RCC 7860 (cell line): ENCODE measurements at regions not wholly inside any gene's neighbourhood (a gene's known extent, or its start where the extent isn't known, plus 50 kb on each side); places are given as distances from the start of the nearest gene placed in this dataset.
A peak's percentile ranks its signal among the peaks of the same experiment; 100 is the strongest.

ENCODE experiments used
- DNase-seq: peaks from one replicate; pipeline ENCODE4 v3.0.0-alpha.2; 2015; ENCODE audit warnings: low spot score
- FAIRE-seq: peaks from 2 replicates; lab custom pipeline; 2012; peaks lifted over from hg19 to GRCh38; lab: Jason Lieb, UNC

DNA sequence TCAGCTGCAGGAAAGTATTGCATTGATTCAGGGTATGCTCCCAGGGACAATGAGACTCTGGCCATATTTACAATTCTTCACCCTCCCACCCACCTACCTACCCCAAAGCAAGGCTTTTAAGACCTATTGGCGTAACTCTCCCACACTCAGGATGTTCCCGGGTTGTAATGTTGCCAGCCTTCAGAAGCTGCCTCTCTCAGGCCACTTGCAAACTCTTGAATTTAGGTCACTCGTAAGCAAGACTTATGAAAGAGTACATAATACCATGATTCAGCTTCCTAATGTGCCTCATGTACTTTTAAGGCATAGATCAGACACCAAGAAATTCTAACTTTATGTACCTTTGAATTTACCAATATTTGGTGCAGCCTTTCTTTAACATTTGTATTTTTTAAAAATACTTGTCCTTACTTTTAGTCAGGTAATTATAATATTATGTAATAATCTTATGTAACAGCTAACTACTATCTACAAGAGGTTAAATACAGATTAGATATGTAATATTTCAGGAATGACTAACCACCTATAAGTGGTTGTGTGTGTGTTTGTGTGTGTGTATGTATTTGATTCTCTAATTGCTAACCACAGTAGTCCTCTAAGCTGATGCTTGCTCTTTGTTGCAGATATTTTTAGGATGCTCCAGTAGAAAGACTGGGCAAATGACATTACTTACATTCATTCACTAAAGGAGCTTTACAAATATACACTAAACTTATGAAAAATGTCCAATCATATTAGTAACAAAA, 630.5 kb upstream of the MEF2C start:
- FAIRE-seq: no peak

DNA sequence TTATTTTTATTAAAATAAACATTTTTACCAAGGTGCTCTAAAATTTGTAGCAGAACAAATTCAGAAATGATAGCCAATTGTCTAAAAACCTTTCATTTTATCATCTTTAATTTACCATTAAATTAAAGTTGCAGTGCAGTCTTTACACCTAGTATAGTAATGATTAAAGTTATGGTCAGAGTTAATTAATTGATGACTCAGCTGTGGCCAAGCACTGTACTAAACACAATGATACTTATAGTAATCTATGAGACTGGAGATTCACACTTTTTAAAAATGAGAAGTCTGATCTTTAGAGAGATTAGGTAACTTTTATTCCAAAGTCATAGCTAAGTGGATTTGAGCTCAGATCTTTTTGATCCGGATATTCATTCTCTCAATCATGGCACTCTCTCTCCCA, 621.1 kb upstream of the MEF2C start:
- DNase-seq (no peak), FAIRE-seq (no peak)

More for the DNA sequence above, 630.5 kb upstream of the MEF2C start:
- no peak for DNase-seq

DNA sequence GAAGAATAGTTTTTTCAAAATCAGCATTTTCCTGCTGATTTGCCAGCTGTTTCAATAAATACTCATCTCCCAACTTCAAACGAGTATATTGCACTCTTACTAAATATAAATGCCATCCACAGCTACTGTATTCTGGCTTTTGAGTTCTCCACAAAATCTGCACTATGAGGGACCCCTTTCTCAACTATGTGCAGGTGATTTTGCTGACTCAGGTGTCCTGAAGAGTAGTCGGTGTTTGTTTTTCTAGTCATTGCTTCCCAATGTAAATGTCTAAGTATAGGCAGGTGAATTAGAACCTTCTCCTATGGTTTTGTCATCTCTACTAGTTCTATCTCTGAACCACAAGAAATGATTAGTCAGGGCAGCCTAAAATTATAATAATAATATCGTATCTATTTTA, 616.8 kb upstream of the MEF2C start:
- DNase-seq (no peak), FAIRE-seq (no peak)

DNA sequence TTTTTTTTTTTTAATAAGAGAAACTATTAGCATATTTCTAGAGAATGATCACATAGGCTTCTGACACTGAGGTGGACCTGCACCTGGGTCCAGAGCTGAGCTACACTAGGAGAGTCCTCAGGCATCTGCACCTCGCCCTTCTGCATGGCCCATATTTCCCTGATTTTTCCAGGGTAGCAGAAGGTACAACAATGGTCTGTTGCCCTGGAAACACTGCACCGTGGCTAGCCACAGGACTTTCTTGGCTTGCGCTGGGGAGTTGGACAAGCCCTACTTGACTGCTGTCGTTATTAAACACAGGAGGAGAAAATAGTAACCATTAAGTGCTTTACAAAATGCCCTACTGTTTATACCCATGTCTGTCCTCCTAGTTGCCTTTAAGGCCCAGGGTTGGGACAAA, 615.7 kb upstream of the MEF2C start:
- DNase-seq (no peak), FAIRE-seq (no peak)

DNA sequence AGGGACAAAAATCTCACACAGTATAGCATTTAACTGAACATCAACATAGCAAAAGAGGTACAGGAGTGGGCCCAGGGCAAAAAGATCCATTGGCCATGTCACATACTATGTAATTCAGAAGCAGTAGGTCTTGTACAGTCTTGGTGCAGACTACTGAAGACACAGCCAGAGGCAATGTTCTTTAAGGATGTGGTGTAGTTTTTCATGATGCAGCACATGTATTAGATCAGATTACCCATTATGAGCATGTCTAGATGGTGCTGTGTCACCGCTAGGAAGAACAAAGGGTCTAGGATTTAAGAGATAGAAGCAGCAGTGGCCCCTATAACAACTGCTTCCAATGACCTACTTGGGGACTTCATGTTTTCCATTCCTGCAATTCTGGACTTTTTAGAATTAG, 610.4 kb upstream of the MEF2C start:
- FAIRE-seq (no peak), DNase-seq (no peak)

DNA sequence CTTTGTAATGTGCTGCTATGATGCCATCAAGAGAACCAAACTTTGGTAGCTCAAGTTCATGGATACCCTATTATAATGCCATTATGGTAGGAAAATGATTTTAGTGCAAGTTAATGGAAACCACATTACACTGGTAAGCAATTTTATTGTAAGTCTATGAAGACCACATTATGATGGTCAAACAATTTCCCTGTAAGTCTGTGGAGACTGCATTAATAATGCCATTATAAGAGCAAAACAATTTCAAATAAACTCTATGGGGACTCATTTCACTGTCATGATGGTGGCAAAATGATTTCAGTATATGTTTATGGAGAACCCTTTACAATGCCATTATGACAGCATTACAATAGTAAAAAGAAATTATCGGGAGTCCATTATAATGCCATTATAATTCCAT, 602.0 kb upstream of the MEF2C start:
- FAIRE-seq (no peak), DNase-seq (no peak)

DNA sequence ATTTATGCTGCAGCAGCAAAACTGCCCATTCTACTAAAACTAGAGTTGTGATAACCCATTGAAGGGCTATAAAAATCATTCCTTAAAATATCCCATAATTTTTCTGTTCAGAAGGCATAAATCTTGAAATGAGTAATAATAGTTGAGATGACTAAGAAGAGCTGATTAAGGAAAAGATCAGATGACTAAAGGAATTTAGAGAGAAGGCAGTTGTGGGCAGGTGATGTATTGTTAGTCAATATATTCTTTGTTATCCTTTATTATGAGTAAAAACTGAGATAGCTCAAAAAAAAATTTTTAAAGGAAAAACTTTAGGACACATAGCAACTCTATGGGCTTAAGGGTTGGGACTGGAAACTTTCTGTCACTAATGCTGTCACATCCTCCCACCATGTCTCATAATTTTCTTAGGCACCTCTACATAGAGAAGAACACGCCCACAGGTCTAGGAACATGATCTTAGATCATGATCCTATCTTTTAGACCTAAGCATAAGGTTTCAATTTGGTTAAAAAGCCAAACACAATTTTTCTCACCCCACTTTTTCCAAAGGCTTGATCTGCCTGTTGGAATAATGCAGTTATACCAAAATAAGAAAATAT, 597.5 kb upstream of the MEF2C start:
- FAIRE-seq (no peak), DNase-seq (no peak)

DNA sequence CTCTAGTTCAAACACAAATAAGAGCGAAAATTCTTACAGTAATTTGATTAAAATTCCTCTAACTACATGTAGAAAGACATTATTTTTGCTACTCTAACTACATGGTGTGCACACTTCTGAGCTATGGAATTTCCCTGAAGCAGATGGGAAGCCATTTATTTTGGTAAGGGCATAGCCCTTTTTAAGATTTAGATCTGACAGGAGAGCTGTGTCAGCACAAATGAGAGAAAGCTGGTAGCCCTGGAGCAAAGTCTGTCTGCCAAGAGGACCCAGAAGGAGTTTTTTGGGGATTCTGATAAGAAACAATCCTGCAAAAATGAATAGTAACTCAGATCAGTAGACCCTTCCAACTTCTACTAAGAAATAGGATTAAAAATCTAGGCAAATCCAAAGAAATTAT, 595.9 kb upstream of the MEF2C start:
- no peak for DNase-seq
- no peak for FAIRE-seq

DNA sequence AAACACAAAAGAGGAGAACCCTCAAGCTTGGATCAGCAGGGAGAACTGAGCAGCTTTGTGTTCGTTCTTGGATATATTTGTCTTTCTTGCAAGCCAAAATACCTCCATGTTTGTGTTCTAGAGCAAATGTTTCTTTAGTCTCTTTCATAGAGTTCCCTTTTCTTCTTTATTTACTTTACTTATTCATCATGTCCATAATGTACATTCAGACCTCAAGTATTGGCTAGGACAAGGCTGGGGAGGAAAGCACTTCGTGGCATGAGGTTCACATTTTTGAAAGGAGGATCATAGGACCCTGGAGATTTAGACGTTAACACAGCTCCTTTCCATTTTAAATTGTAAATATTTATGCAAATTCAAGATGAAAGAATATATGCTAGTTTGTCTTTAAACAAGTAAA, 590.2 kb upstream of the MEF2C start:
- DNase-seq (no peak), FAIRE-seq (no peak)

DNA sequence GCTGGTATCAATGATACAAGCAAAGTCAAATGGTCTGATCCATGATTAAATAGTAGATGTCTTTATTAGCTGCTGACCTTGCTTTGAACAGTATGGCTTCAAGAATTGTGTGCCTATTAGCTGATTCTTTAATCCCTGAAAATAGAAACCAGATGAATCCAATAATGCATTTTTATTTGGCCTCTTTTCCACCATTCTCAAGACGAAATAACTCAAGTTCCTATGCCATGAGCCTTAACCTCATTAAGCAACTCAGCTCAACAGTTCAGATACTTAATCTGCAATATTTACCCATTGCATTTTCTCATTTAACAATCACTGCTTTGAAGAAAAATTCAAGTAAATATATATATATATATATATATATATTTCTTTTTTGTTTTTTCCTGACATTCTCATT, 588.6 kb upstream of the MEF2C start:
- no peak for FAIRE-seq
- DNase-seq: no peak

DNA sequence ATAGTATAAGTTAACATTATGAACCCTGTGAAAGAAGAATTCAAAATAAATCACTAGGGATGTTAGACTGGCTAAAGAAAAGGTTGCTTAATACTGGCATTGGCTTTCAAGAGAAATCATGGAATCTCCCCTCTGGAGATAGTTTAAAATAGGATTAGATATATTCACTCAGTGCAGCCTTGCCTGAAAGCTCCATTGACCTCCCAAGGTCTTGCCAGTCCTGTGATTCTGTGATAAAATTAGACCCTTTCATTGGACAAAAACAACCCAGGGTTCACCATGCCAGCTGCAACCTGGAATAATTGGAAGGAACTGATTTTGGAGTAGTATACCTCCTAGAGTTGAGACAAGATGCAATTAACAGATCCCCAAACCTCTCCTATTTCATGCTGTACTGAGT, 588.1 kb upstream of the MEF2C start:
- DNase-seq (no peak), FAIRE-seq (no peak)

DNA sequence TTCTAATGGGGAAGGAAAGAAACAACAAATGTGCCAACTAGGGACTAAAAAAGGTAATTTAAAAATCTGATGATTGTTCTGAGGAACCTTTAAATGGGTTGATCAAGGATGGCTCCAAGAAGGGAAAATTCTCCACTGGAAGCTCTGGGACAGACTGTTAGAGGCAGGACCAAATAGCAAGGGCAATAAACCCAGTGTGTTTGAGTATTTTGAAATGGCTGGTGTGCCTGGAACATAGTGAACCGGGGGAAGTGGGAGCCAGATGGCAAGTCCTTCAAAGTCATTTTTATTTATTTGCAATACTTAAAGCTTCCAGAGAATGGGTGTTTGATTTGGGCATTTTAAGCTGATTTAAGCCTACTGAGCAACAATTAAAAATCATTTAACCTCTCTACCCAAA, 587.7 kb upstream of the MEF2C start:
- DNase-seq (no peak), FAIRE-seq (no peak)

DNA sequence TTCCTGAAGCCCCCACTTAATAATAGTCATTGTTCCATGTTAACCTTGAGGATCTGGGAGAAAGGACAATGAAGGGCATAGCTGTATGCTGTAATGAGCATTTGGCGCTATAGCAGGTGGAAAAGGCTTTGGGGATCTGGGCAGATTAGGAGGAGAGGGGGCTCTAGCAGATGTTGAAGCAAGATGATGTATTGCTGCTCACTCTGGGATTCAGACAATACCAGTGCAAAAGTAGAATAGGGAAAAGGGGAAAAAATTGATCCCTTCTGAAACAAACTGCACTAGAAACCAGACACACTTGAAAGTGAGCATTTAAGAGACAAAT, 575.3 kb upstream of the MEF2C start:
- FAIRE-seq (no peak), DNase-seq (no peak)

DNA sequence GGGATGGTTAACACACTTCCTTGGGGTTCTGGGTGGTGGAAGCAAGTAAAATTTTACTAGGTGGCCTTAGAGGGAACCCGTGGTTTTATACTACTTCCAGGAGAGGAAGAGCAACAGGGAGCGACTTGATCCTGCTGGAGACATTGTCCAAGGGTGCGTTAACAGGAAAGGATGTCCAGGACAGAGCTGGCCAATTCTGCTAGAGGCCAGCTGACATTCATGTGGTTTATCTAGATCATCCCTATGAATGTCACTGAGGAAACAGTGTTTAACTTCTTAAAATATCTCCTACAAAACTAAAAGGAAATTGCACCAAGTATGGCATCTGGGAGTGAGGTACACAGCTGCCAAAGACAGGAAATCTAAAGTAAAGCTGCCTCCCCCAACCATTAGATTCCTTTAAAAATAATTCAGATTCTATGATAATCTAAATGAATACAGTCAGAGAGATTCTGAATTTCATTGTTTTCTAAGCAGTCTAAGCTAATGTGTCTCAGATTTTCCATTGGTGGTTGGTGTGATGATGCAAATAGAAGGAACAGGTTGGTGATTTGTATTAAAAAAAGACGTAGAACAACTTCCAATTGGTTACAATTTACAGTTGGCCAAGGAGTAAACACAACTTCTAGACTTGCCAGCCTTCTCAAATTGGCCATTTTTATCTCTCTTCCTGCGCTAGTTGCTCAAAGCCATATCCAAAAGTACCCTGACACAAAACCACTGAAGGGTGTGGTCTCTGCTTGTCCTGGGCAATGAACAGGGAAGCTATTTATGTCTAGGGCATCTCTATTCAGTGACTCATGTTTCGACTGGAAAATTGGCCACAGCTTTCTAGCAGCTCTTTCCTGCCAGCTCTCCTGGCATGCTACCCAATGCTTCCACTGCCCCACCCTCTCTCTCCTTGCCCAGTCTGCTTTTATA, 574.7 kb upstream of the MEF2C start:
- FAIRE-seq (no peak), DNase-seq (peak; percentile 16)

DNA sequence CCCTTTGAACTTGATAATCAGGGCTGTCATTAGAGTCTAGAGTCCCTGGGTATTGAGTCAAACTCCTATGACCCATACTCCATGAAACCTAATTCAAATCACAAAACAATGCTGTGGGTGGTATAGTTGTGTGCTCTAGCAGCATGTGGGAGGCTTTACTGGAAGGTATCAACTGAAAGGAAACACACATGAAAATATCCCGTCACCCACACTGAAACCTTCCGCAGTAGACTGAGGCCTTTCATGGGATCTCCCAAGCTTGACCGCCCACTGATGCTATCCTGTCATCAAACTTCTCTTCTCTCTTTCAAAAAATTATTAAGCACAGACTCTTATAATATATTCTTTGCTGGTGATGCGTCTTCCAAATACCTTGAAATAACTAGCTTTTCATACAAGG, 569.1 kb upstream of the MEF2C start:
- no peak for FAIRE-seq
- no peak for DNase-seq

DNA sequence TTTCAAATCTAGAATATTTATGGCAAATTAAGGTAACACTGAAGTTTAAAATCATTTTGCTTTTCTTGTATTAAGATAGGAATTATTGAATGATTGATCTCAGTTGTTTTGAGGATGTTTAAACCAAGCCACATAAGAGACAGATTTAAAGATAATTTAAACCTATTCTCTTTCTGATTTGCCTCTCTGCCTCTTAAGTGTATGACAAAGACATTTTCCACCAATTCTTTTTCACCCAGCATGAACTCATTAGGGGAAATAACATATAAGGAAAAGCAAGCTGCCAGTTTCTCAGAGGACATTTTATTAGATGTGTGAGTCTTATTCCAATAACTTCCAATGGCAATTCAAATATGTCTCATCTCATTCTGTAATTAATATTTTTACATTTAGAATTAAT, 568.3 kb upstream of the MEF2C start:
- FAIRE-seq: no peak
- DNase-seq: no peak

DNA sequence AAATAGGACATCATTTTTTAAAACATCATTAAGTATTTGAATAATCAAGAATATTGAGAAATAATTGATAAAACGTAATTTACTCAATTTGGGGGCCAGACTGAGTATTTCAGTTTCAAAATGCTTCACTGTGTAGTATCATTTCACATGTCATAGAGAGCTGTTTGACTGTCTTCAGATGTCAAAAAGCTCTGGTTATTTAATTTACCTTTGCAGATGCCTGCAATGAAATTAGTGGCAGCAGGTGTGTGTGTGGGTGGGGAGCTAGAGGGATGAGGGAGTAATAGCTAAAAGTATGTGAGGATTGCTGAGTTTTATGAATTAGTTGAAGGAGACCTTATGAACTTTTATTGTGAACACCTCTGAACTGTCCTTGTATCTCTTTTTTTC, 567.2 kb upstream of the MEF2C start:
- DNase-seq: no peak
- FAIRE-seq: no peak

DNA sequence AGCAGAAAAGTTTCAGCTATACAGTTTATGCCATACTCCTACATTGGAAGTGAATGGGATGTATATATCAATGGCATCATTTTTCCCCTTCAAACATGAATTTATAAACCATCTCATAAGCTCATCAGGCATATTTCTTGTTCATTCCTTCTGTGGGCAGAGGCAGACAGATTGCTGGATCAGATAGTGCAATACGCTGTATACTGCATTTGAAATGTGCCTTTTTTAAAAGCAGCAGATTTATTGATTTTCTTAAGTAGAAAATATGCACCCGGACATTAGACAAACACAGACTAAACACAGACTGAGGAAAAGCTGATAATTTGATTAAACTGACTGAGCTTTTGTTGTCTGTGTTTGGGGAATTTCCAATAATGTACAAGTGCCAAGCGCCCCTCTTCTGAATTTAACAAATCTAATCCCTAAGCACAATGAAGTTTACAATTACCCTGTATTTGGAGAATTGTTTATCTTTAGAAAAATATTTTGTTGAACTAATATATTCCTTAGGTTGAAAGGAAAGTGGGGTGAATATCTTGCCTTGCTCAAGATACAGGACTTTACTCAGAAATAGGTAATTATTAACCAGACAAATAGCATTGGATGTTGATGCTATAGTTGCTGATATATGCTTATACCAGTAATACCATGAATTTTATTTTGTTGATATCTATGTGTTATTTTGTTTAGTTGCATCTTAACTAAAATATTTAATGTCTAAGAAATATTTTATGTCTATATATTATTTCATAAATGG, 566.6 kb upstream of the MEF2C start:
- DNase-seq (no peak), FAIRE-seq (no peak)

DNA sequence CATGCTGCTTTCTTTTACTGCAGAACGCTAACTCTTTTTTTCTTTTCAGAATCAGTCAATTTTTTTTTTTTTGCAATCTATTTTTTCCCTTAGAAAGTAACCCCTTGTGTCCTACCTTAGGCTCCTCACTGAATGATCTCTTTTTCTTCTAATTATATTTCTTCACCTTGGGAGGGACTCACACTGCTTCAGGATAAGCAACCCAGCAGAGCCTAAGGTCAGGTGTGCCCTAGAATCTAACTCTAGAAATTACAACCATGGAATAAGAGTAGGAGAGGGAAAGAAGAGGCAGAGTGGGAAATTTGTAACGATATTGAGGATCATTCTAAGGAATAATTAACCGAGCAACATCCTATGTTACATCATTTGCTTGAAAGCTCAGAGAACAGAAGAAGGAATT, 564.0 kb upstream of the MEF2C start:
- no peak for FAIRE-seq
- no peak for DNase-seq

DNA sequence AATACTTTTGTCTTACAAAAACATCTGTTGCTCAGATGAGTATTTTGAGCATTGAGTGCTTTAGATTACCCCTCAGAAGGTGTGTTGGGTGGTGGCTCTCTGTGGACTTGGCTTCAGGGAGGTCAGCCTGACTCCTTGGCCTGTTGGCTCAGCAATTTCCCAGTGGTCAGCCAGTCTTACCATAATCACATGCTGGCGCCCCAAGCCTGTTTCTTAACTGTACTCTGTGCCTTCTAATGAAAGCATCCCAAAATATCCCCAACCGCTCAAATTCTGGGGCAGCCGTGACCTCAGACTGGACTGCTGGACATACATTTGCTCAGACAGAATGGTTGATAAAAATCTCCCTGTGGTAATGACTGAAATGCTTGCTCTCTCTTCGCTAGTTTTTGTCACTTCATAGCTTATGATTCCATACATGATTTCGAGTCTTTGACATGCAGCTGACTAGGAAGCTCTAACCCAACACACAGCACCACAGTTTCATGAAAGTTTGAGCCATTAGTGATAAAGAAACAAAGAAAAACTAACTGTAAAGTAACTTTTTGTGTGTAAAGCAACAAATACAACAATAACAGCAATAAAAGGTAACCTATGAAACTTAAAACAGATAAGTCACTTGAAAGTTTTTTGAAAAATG, 562.2 kb upstream of the MEF2C start:
- no peak for DNase-seq
- FAIRE-seq: no peak

DNA sequence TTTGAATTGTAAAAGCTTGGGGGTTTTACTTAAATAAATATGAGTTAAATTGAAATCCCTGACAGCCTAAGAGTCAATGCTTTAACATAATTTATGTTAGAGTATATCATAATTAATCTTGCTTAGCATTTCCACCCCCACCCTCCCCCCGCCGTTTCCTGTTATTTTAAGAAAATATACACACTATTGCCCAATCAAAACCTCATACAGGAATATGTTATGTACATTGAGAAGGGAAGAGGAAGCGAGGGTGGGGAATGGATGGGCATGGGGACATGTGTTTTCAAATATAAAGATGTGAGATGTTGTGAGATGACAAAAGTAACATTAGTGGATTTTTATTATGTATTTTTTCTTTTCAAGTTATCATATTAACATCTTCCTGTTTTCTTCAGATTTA, 561.1 kb upstream of the MEF2C start:
- FAIRE-seq: no peak
- DNase-seq: no peak
